ENCODE measurements at regions not wholly inside any gene's neighbourhood (a gene's known extent, or its start where the extent isn't known, plus 50 kb on each side); places are given as distances from the start of the nearest gene placed in this dataset.

GRCh38 chr12:125198652-125199051 is 133.4 kb downstream of the AACS start:
- TF ChIP-seq, protein P1, sequence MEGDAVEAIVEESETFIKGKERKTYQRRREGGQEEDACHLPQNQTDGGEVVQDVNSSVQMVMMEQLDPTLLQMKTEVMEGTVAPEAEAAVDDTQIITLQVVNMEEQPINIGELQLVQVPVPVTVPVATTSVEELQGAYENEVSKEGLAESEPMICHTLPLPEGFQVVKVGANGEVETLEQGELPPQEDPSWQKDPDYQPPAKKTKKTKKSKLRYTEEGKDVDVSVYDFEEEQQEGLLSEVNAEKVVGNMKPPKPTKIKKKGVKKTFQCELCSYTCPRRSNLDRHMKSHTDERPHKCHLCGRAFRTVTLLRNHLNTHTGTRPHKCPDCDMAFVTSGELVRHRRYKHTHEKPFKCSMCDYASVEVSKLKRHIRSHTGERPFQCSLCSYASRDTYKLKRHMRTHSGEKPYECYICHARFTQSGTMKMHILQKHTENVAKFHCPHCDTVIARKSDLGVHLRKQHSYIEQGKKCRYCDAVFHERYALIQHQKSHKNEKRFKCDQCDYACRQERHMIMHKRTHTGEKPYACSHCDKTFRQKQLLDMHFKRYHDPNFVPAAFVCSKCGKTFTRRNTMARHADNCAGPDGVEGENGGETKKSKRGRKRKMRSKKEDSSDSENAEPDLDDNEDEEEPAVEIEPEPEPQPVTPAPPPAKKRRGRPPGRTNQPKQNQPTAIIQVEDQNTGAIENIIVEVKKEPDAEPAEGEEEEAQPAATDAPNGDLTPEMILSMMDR (IDR thresholded peaks at IDR 0.05): no peak
- TF ChIP-seq POLR2A (IDR thresholded peaks at IDR 0.05): no peak
